Uterus (tissue), 2 donors: ENCODE measurements at regions not wholly inside any gene's neighbourhood (a gene's known extent, or its start where the extent isn't known, plus 50 kb on each side); places are given as distances from the start of the nearest gene placed in this dataset.

ENCODE experiments used
- POLR2A ChIP-seq, 2 donors: fragments of 450-650 bp; IDR thresholded peaks; one replicate each; pipeline ENCODE4 v1.6.1; 2016; ENCODE audit warnings: antibody characterized with exemption in 2 of 2, mild to moderate bottlenecking in 1 of 2, moderate library complexity in 1 of 2
- TF ChIP-seq, protein P1 (sequence below), 4 experiments: fragments of 200-600 bp in 2 of 4; fragments of 450-650 bp in 2 of 4; sonication (generic) in 2 of 4; IDR thresholded peaks; one replicate each; pipeline ENCODE4 v1.5.1; 2016 to 2019; ENCODE audit warnings: antibody characterized with exemption in 4 of 4, mild to moderate bottlenecking in 2 of 4, moderate library complexity in 1 of 4

DNA sequence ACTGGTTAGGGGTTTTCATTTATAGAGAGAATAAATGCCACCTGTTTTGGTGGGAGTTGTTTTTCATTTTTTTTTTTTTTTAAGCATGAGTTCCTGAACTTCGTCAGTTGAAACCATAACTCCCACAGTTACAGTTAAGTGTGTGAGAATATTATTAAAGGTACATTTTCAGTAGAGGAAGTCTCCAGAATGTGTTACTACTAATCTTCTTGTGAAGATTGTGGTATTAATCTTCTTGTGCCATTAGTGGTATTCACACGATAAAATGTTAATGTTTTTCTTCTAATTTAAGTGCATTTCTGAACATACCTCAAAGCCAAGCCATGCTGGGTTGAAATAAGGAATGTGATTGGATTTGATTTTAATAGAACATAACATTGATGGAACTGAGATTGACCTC, 437.9 kb upstream of the GOLIM4 start:
- TF ChIP-seq, protein P1, sequence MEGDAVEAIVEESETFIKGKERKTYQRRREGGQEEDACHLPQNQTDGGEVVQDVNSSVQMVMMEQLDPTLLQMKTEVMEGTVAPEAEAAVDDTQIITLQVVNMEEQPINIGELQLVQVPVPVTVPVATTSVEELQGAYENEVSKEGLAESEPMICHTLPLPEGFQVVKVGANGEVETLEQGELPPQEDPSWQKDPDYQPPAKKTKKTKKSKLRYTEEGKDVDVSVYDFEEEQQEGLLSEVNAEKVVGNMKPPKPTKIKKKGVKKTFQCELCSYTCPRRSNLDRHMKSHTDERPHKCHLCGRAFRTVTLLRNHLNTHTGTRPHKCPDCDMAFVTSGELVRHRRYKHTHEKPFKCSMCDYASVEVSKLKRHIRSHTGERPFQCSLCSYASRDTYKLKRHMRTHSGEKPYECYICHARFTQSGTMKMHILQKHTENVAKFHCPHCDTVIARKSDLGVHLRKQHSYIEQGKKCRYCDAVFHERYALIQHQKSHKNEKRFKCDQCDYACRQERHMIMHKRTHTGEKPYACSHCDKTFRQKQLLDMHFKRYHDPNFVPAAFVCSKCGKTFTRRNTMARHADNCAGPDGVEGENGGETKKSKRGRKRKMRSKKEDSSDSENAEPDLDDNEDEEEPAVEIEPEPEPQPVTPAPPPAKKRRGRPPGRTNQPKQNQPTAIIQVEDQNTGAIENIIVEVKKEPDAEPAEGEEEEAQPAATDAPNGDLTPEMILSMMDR (IDR thresholded peaks at IDR 0.05), result no peak
- TF ChIP-seq POLR2A (IDR thresholded peaks at IDR 0.05), result no peak
